Head of caudate nucleus (tissue), 42 donors: ENCODE measurements at regions not wholly inside any gene's neighbourhood (a gene's known extent, or its start where the extent isn't known, plus 50 kb on each side); places are given as distances from the start of the nearest gene placed in this dataset.
"Not testable (repeated sequence)": the region's sequence is repeated elsewhere in the genome, so short reads cannot be mapped to it uniquely, and the experiment has no call there.

Source experiments
- DNase-seq, 42 donors: peaks; one replicate each; pipeline versions ENCODE4 v3.0.0 to v3.0.0-alpha.2; 2020 to 2021; ENCODE audit warnings: mixed read lengths in 7 of 42
- intact Hi-C: fragments of 100-400 bp; cut with DNase I; formaldehyde crosslinking; loops from one replicate; pipeline ENCODE4 v1.15.0; 2022

- DNase-seq = no peak
Observed at GRCh38 chr4:71201817-71202576, 136.8 kb upstream of the SLC4A4 start.

GRCh38 chr4:71202705-71203104 lies 136.1 kb upstream of the SLC4A4 start:
- DNase-seq = no peak
- intact Hi-C loops = no loop called here

More at GRCh38 chr4:71201817-71202576, 136.8 kb upstream of the SLC4A4 start:
- intact Hi-C loops = no loop called here

GRCh38 chr4:71204056-71204455 lies 134.8 kb upstream of the SLC4A4 start:
- intact Hi-C loops = no loop called here
- DNase-seq = no peak

- intact Hi-C loops = no loop called here
- no peak for DNase-seq
Observed at GRCh38 chr4:71206763-71207162, 132.1 kb upstream of the SLC4A4 start.

GRCh38 chr4:71209161-71209560 lies 129.7 kb upstream of the SLC4A4 start:
- DNase-seq = no peak
- intact Hi-C loops = no loop called here

- intact Hi-C loops = no loop called here
- DNase-seq = no peak
Observed at GRCh38 chr4:71210823-71211222, 128.0 kb upstream of the SLC4A4 start.

GRCh38 chr4:71211748-71212147 lies 127.1 kb upstream of the SLC4A4 start:
- DNase-seq = no peak

GRCh38 chr4:71212216-71212615 lies 126.6 kb upstream of the SLC4A4 start:
- intact Hi-C loops = no loop called here
- DNase-seq = no peak

More at GRCh38 chr4:71211748-71212147, 127.1 kb upstream of the SLC4A4 start:
- intact Hi-C loops = no loop called here

- DNase-seq = no peak
- intact Hi-C loops = no loop called here
Observed at GRCh38 chr4:71214578-71214977, 124.2 kb upstream of the SLC4A4 start.

GRCh38 chr4:71216316-71216959 lies 122.4 kb upstream of the SLC4A4 start:
- DNase-seq = no peak
- intact Hi-C loops = no loop called here

GRCh38 chr4:71217688-71218087 lies 121.1 kb upstream of the SLC4A4 start:
- intact Hi-C loops = no loop called here
- no peak for DNase-seq

GRCh38 chr4:71220848-71221247 lies 118.0 kb upstream of the SLC4A4 start:
- DNase-seq, intact Hi-C loops: not testable (repeated sequence)

GRCh38 chr4:71221510-71222466 lies 117.0 kb upstream of the SLC4A4 start:
- intact Hi-C loops = no loop called here
- DNase-seq = no peak

GRCh38 chr4:71222661-71223060 lies 116.2 kb upstream of the SLC4A4 start:
- intact Hi-C loops = no loop called here
- no peak for DNase-seq

- intact Hi-C loops = no loop called here
- DNase-seq = peak in 39 of 42 donors; percentile 17 to 87 (median 62)
Observed at GRCh38 chr4:71229477-71230270, 109.1 kb upstream of the SLC4A4 start.

- intact Hi-C loops = no loop called here
- peak in 10 of 42 donors; percentile 8 to 37 (median 14) for DNase-seq
Observed at GRCh38 chr4:71230271-71231128, 108.3 kb upstream of the SLC4A4 start.

GRCh38 chr4:71231129-71232055 lies 107.4 kb upstream of the SLC4A4 start:
- peak; percentile 32 to 86 (median 69) for DNase-seq
- intact Hi-C loops = no loop called here
